Naive B cell (primary cell): ENCODE measurements at regions not wholly inside any gene's neighbourhood (a gene's known extent, or its start where the extent isn't known, plus 50 kb on each side); places are given as distances from the start of the nearest gene placed in this dataset.
"Not testable (repeated sequence)": the region's sequence is repeated elsewhere in the genome, so short reads cannot be mapped to it uniquely, and the experiment has no call there.

Experiments used
- ATAC-seq, 2 donors: fragments of 150-1000 bp; cut with Tn5 transposase; 2 replicates each; pipeline ENCODE4 v1.10.0; 2021; ENCODE audit warnings: low read depth in 2 of 2, mild to moderate bottlenecking in 2 of 2, moderate library complexity in 2 of 2
- DNase-seq: peaks from one replicate; pipeline ENCODE4 v3.0.0; 2022
- H3K27ac Mint-ChIP-seq, 6 donors: one replicate each; pipeline ENCODE4 v1.8.0; 2020 to 2022; ENCODE audit warnings: mild to moderate bottlenecking in 6 of 6, mixed read lengths in 6 of 6, moderate library complexity in 5 of 6, inconsistent platforms in 2 of 6
- H3K27me3 Mint-ChIP-seq, 3 donors: one replicate each; pipeline ENCODE4 v1.8.0; 2021 to 2022; ENCODE audit warnings: mixed read lengths in 3 of 3, mild to moderate bottlenecking in 1 of 3
- H3K36me3 Mint-ChIP-seq, 2 donors: one replicate each; pipeline ENCODE4 v1.8.0; 2020 to 2022; ENCODE audit warnings: mixed read lengths in 2 of 2, inconsistent platforms in 1 of 2, mild to moderate bottlenecking in 1 of 2
- H3K4me1 Mint-ChIP-seq, 3 donors: one replicate each; pipeline ENCODE4 v1.8.0; 2020 to 2022; ENCODE audit warnings: mixed read lengths in 3 of 3, inconsistent platforms in 1 of 3, mild to moderate bottlenecking in 1 of 3, moderate library complexity in 1 of 3
- H3K4me3 Mint-ChIP-seq, 8 donors: one replicate each; pipeline ENCODE4 v1.8.0; 2020 to 2022; ENCODE audit warnings: mild to moderate bottlenecking in 8 of 8, mixed read lengths in 8 of 8, moderate library complexity in 8 of 8, inconsistent platforms in 2 of 8
- H3K9me3 Mint-ChIP-seq, 7 donors: one replicate each; pipeline ENCODE4 v1.8.0; 2020 to 2022; ENCODE audit warnings: mixed read lengths in 7 of 7, mild to moderate bottlenecking in 5 of 7, inconsistent platforms in 2 of 7, moderate library complexity in 1 of 7

GRCh38 chrX:4094926-4095325 lies 381.5 kb upstream of the PRKX start:
- H3K9me3 Mint-ChIP-seq, result peaks cover 0 to 9% (median 0%) of the 10 kb centered on the region in 7 donors
- H3K36me3 Mint-ChIP-seq, result no peaks in the 10 kb centered on the region

GRCh38 chrX:4091046-4091760 lies 377.8 kb upstream of the PRKX start:
- Mint-ChIP-seq H3K36me3 (no peaks in the 10 kb centered on the region), H3K4me3 (no peak overlapping the region), H3K27me3 (no peaks in the 10 kb centered on the region), H3K9me3 (peaks cover 0 to 9% (median 0%) of the 10 kb centered on the region in 7 donors), H3K4me1 (no peaks in the 10 kb centered on the region), H3K27ac (no peak overlapping the region)
- no peak for DNase-seq
- no peak for ATAC-seq

More at GRCh38 chrX:4094926-4095325, 381.5 kb upstream of the PRKX start:
- ATAC-seq (no peak), DNase-seq (no peak)
- no peaks in the 10 kb centered on the region for H3K4me1 Mint-ChIP-seq
- no peak overlapping the region for H3K27ac Mint-ChIP-seq
- no peaks in the 10 kb centered on the region for H3K27me3 Mint-ChIP-seq
- H3K4me3 Mint-ChIP-seq, result no peak overlapping the region

GRCh38 chrX:4059893-4060292 lies 346.4 kb upstream of the PRKX start:
- no peak for DNase-seq
- H3K4me3 Mint-ChIP-seq, result no peak overlapping the region
- no peak overlapping the region for H3K27ac Mint-ChIP-seq
- H3K4me1 Mint-ChIP-seq, result no peaks in the 10 kb centered on the region
- H3K9me3 Mint-ChIP-seq, result peaks cover 0 to 28% (median 10%) of the 10 kb centered on the region in 7 donors
- H3K27me3 Mint-ChIP-seq, result no peaks in the 10 kb centered on the region
- ATAC-seq, result no peak
- peaks cover 0 to 4% of the 10 kb centered on the region in 2 donors for H3K36me3 Mint-ChIP-seq

GRCh38 chrX:4043951-4044350 lies 330.5 kb upstream of the PRKX start:
- Mint-ChIP-seq H3K27ac (no peak overlapping the region), H3K4me1 (no peaks in the 10 kb centered on the region), H3K9me3 (peaks cover 0 to 17% (median 3%) of the 10 kb centered on the region in 7 donors), H3K27me3 (no peaks in the 10 kb centered on the region), H3K36me3 (peaks cover 0 to 7% of the 10 kb centered on the region in 2 donors), H3K4me3 (no peak overlapping the region)
- ATAC-seq, result no peak
- DNase-seq, result no peak

GRCh38 chrX:4035874-4036273 lies 322.4 kb upstream of the PRKX start:
- ATAC-seq, result no peak
- peaks cover 0 to 7% of the 10 kb centered on the region in 2 donors for H3K36me3 Mint-ChIP-seq
- H3K4me3 Mint-ChIP-seq, result no peak overlapping the region
- H3K27me3 Mint-ChIP-seq, result no peaks in the 10 kb centered on the region
- peaks cover 4 to 25% (median 4%) of the 10 kb centered on the region in 7 donors for H3K9me3 Mint-ChIP-seq
- no peaks in the 10 kb centered on the region for H3K4me1 Mint-ChIP-seq
- no peak for DNase-seq
- no peak overlapping the region for H3K27ac Mint-ChIP-seq

GRCh38 chrX:4028151-4028550 lies 314.7 kb upstream of the PRKX start:
- Mint-ChIP-seq H3K4me3 (no peak overlapping the region), H3K9me3 (peaks cover 0 to 7% (median 2%) of the 10 kb centered on the region in 7 donors), H3K27me3 (no peaks in the 10 kb centered on the region), H3K36me3 (no peaks in the 10 kb centered on the region), H3K4me1 (no peaks in the 10 kb centered on the region), H3K27ac (no peak overlapping the region)
- no peak for DNase-seq
- ATAC-seq, result no peak

GRCh38 chrX:4005281-4005680 lies 291.8 kb upstream of the PRKX start:
- H3K4me1 Mint-ChIP-seq, result no peaks in the 10 kb centered on the region
- peaks cover 0 to 3% (median 0%) of the 10 kb centered on the region in 7 donors for H3K9me3 Mint-ChIP-seq
- no peak for ATAC-seq
- H3K27me3 Mint-ChIP-seq, result no peaks in the 10 kb centered on the region
- H3K36me3 Mint-ChIP-seq, result no peaks in the 10 kb centered on the region
- no peak overlapping the region for H3K4me3 Mint-ChIP-seq
- H3K27ac Mint-ChIP-seq, result no peak overlapping the region
- no peak for DNase-seq

- DNase-seq (no peak), ATAC-seq (no peak)
- Mint-ChIP-seq H3K9me3 (peaks cover 0 to 3% (median 0%) of the 10 kb centered on the region in 7 donors), H3K27me3 (no peaks in the 10 kb centered on the region), H3K27ac (no peak overlapping the region), H3K4me1 (no peaks in the 10 kb centered on the region), H3K4me3 (no peak overlapping the region), H3K36me3 (no peaks in the 10 kb centered on the region)
These were observed 291.4 kb upstream of the PRKX start for GRCh38 chrX:4004822-4005221.

GRCh38 chrX:3994315-3994714 lies 280.9 kb upstream of the PRKX start:
- Mint-ChIP-seq H3K4me3 (no peak overlapping the region), H3K36me3 (no peaks in the 10 kb centered on the region), H3K27ac (no peak overlapping the region), H3K27me3 (no peaks in the 10 kb centered on the region), H3K4me1 (no peaks in the 10 kb centered on the region), H3K9me3 (peaks cover 0 to 29% (median 8%) of the 10 kb centered on the region in 7 donors)
- DNase-seq, result no peak
- ATAC-seq, result no peak

GRCh38 chrX:3990569-3990968 lies 277.1 kb upstream of the PRKX start:
- Mint-ChIP-seq H3K4me3 (no peak overlapping the region), H3K4me1 (no peaks in the 10 kb centered on the region), H3K9me3 (peaks cover 0 to 29% (median 8%) of the 10 kb centered on the region in 7 donors), H3K36me3 (no peaks in the 10 kb centered on the region), H3K27ac (no peak overlapping the region), H3K27me3 (no peaks in the 10 kb centered on the region)
- ATAC-seq (no peak), DNase-seq (no peak)

- H3K27ac Mint-ChIP-seq, H3K36me3 Mint-ChIP-seq, H3K27me3 Mint-ChIP-seq, DNase-seq, ATAC-seq, H3K9me3 Mint-ChIP-seq, H3K4me3 Mint-ChIP-seq, H3K4me1 Mint-ChIP-seq: not testable (repeated sequence)
These were observed 258.8 kb upstream of the PRKX start for GRCh38 chrX:3972104-3972858.

GRCh38 chrX:3968749-3969148 lies 255.3 kb upstream of the PRKX start:
- Mint-ChIP-seq H3K4me3 (no peak overlapping the region), H3K4me1 (peaks cover 0 to 4% (median 0%) of the 10 kb centered on the region in 3 donors), H3K27ac (no peak overlapping the region), H3K36me3 (no peaks in the 10 kb centered on the region), H3K27me3 (no peaks in the 10 kb centered on the region), H3K9me3 (peaks cover 0 to 4% (median 2%) of the 10 kb centered on the region in 7 donors)
- DNase-seq (no peak), ATAC-seq (no peak)

GRCh38 chrX:3963980-3964379 lies 250.5 kb upstream of the PRKX start:
- Mint-ChIP-seq H3K9me3 (peaks cover 0 to 9% (median 4%) of the 10 kb centered on the region in 7 donors), H3K27ac (no peak overlapping the region), H3K27me3 (peaks cover 0 to 27% (median 5%) of the 10 kb centered on the region in 3 donors), H3K4me1 (peaks cover 6 to 14% (median 7%) of the 10 kb centered on the region in 3 donors), H3K36me3 (no peaks in the 10 kb centered on the region), H3K4me3 (no peak overlapping the region)
- ATAC-seq, result no peak
- no peak for DNase-seq
